ENCODE measurements at regions not wholly inside any gene's neighbourhood (a gene's known extent, or its start where the extent isn't known, plus 50 kb on each side); places are given as distances from the start of the nearest gene placed in this dataset.

DNA sequence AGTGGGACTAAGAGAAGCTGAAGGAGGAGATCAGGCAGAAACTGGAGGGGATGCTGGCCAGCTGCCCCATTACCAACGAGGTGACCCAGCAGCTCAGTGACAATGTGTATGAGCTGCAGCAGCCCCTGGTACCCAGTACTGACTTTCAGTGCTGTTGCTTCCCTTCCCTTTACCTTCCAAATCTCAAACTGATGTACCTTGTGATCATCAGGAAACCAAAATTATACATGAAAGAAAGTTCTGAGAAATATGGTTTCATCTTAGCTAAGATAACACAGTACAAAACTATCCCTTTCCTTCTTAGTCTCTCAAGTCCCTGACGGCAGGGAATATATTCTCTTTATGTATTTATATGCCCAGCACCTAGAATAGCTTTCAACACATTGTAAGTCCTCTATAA, 52.3 kb upstream of the CERS6 start (continued):
- TF ChIP-seq, protein P1, sequence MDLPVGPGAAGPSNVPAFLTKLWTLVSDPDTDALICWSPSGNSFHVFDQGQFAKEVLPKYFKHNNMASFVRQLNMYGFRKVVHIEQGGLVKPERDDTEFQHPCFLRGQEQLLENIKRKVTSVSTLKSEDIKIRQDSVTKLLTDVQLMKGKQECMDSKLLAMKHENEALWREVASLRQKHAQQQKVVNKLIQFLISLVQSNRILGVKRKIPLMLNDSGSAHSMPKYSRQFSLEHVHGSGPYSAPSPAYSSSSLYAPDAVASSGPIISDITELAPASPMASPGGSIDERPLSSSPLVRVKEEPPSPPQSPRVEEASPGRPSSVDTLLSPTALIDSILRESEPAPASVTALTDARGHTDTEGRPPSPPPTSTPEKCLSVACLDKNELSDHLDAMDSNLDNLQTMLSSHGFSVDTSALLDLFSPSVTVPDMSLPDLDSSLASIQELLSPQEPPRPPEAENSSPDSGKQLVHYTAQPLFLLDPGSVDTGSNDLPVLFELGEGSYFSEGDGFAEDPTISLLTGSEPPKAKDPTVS (IDR thresholded peaks at IDR 0.05; ENCODE audit: low read depth, low read length) = no peak
- TF ChIP-seq, protein P2, sequence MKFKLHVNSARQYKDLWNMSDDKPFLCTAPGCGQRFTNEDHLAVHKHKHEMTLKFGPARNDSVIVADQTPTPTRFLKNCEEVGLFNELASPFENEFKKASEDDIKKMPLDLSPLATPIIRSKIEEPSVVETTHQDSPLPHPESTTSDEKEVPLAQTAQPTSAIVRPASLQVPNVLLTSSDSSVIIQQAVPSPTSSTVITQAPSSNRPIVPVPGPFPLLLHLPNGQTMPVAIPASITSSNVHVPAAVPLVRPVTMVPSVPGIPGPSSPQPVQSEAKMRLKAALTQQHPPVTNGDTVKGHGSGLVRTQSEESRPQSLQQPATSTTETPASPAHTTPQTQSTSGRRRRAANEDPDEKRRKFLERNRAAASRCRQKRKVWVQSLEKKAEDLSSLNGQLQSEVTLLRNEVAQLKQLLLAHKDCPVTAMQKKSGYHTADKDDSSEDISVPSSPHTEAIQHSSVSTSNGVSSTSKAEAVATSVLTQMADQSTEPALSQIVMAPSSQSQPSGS (IDR thresholded peaks at IDR 0.05; ENCODE audit: low read length) = no peak
- TF ChIP-seq RELA (IDR thresholded peaks at IDR 0.05; ENCODE audit: borderline replicate concordance, partially characterized antibody) (no peak), SUZ12 (IDR thresholded peaks at IDR 0.05; ENCODE audit: unreplicated experiment) (no peak), ZZZ3 (IDR thresholded peaks at IDR 0.05; ENCODE audit: control insufficient read depth, insufficient read length, low read depth) (no peak), MEF2A (IDR thresholded peaks at IDR 0.05; ENCODE audit: insufficient read depth, low read depth, low read length) (no peak), SIX5 (IDR thresholded peaks at IDR 0.05; ENCODE audit: low read depth, low read length, severe bottlenecking) (no peak), BMI1 (IDR thresholded peaks at IDR 0.05; ENCODE audit: borderline replicate concordance) (no peak), RFX5 (IDR thresholded peaks at IDR 0.05; ENCODE audit: low read depth, low read length) (no peak)

DNA sequence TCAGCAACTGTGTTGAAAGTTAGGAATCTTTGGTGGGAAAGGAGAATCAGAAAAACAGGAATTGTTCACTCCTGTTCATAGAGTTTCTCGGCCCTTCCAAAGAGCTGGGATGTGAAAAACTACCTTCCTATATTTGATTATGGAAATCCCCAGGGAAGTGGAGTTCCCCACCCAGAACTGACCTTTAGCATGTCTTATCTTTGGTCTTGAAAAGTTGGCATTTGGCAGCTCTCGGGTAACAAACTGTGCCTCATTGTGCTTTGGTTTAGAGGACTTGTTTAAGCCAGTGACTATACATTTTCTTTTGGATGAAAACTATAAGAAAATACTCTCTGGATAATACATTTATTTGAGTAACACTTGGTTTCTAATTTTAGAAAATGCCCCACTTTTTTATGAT, 51.3 kb upstream of the CERS6 start:
- no peaks in the 10 kb centered on the region for H3K36me3 ChIP-seq (ENCODE audit: control insufficient read depth in 2 of 2, insufficient read depth in 2 of 2, low read length in 1 of 2)
- CTCF ChIA-PET = no interaction called here
- WGBS (ENCODE audit: insufficient coverage, insufficient replicate concordance, low lambda C conversion rate, missing lambda C conversion rate) = 79% methylated on average over 2 of the region's 2 CpGs
- TF ChIP-seq SP1 (IDR thresholded peaks at IDR 0.05; ENCODE audit: low read depth, low read length) (no peak), ZNF384 (IDR thresholded peaks at IDR 0.05; ENCODE audit: borderline replicate concordance, low read depth, low read length) (no peak), STAT3 (IDR thresholded peaks at IDR 0.05; ENCODE audit: low read depth, low read length) (no peak), ATF7 (IDR thresholded peaks at IDR 0.05; ENCODE audit: low read depth) (no peak), CHD2 (IDR thresholded peaks at IDR 0.05; ENCODE audit: borderline replicate concordance, low read depth, low read length) (no peak), RCOR1 (conservative IDR thresholded peaks at IDR 0.05; ENCODE audit: low read depth, low read length) (no peak)
- TF ChIP-seq, protein P3, sequence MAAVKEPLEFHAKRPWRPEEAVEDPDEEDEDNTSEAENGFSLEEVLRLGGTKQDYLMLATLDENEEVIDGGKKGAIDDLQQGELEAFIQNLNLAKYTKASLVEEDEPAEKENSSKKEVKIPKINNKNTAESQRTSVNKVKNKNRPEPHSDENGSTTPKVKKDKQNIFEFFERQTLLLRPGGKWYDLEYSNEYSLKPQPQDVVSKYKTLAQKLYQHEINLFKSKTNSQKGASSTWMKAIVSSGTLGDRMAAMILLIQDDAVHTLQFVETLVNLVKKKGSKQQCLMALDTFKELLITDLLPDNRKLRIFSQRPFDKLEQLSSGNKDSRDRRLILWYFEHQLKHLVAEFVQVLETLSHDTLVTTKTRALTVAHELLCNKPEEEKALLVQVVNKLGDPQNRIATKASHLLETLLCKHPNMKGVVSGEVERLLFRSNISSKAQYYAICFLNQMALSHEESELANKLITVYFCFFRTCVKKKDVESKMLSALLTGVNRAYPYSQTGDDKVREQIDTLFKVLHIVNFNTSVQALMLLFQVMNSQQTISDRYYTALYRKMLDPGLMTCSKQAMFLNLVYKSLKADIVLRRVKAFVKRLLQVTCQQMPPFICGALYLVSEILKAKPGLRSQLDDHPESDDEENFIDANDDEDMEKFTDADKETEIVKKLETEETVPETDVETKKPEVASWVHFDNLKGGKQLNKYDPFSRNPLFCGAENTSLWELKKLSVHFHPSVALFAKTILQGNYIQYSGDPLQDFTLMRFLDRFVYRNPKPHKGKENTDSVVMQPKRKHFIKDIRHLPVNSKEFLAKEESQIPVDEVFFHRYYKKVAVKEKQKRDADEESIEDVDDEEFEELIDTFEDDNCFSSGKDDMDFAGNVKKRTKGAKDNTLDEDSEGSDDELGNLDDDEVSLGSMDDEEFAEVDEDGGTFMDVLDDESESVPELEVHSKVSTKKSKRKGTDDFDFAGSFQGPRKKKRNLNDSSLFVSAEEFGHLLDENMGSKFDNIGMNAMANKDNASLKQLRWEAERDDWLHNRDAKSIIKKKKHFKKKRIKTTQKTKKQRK (IDR thresholded peaks at IDR 0.05; ENCODE audit: low read depth, low read length) = no peak
- TF ChIP-seq, protein P4, sequence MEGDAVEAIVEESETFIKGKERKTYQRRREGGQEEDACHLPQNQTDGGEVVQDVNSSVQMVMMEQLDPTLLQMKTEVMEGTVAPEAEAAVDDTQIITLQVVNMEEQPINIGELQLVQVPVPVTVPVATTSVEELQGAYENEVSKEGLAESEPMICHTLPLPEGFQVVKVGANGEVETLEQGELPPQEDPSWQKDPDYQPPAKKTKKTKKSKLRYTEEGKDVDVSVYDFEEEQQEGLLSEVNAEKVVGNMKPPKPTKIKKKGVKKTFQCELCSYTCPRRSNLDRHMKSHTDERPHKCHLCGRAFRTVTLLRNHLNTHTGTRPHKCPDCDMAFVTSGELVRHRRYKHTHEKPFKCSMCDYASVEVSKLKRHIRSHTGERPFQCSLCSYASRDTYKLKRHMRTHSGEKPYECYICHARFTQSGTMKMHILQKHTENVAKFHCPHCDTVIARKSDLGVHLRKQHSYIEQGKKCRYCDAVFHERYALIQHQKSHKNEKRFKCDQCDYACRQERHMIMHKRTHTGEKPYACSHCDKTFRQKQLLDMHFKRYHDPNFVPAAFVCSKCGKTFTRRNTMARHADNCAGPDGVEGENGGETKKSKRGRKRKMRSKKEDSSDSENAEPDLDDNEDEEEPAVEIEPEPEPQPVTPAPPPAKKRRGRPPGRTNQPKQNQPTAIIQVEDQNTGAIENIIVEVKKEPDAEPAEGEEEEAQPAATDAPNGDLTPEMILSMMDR (IDR thresholded peaks at IDR 0.05 in 2 of 3, conservative IDR thresholded peaks at IDR 0.05 in 1 of 3; ENCODE audit: control insufficient read depth in 2 of 3, extremely low read depth in 1 of 3, insufficient read depth in 1 of 3, low read depth in 3 of 3, low read length in 3 of 3) = no peak

More for the DNA sequence above, 51.3 kb upstream of the CERS6 start:
- H3K4me2 ChIP-seq (ENCODE audit: control insufficient read depth, insufficient read depth) = no peak overlapping the region
- no peak for ATAC-seq
- intact Hi-C loops (cut with micrococcal nuclease; ENCODE audit: unreplicated experiment) = no loop called here
- DNase-seq (ENCODE audit: low read depth, low spot score) = no peak
- BruUV-seq (replicated peaks) = no TSS peak
- POLR2A ChIA-PET = no interaction called here
- H3K9me3 ChIP-seq (replicated peaks; ENCODE audit: control insufficient read depth, insufficient read depth, low read length) = no peaks in the 10 kb centered on the region; the same call in 2 of the 3 replicates
- H3K4me1 ChIP-seq (ENCODE audit: control insufficient read depth, insufficient read depth, low read length) = no peaks in the 10 kb centered on the region; the same call in 1 of the 2 replicates
- RAD21 ChIA-PET (ENCODE audit: unreplicated experiment) = no interaction called here
- no peak overlapping the region for H3K9ac ChIP-seq (ENCODE audit: control insufficient read depth, insufficient read depth, low read length)
- peak overlapping the region; percentile 39 for H2AFZ ChIP-seq (ENCODE audit: control insufficient read depth, low read depth, low read length)
- no peak overlapping the region for H3K27ac ChIP-seq (ENCODE audit: control insufficient read depth, insufficient read depth)
- H4K20me1 ChIP-seq (ENCODE audit: control insufficient read depth, insufficient read depth) = no peaks in the 10 kb centered on the region
- in situ Hi-C loops (cut with MboI) = no loop called here
- no peak overlapping the region for H3K4me3 ChIP-seq
- SMC1A ChIA-PET (ENCODE audit: uncharacterized antibody, unreplicated experiment) = no interaction called here
- H3K79me2 ChIP-seq (ENCODE audit: control insufficient read depth, insufficient read depth, low read length) = no peaks in the 10 kb centered on the region
- no peak for FAIRE-seq
- no peaks in the 10 kb centered on the region for H3K27me3 ChIP-seq (replicated peaks in 1 of 2; ENCODE audit: control insufficient read depth in 2 of 2, insufficient read depth in 2 of 2, low read length in 1 of 2)
